Right lobe of liver (tissue), 6 donors: ENCODE measurements at regions not wholly inside any gene's neighbourhood (a gene's known extent, or its start where the extent isn't known, plus 50 kb on each side); places are given as distances from the start of the nearest gene placed in this dataset.

Source experiments
- ATAC-seq, 4 donors: fragments of 200-7000 bp; cut with Tn5 transposase; one replicate each; pipeline ENCODE4 v1.9.1; 2020; ENCODE audit warnings: mild to moderate bottlenecking in 4 of 4, moderate library complexity in 4 of 4
- DNase-seq, 3 donors: peaks; one replicate each; pipeline ENCODE4 v3.0.0-alpha.2; 2020
- H3K27ac ChIP-seq, 3 donors: fragments of 200-600 bp; one replicate each; pipeline ENCODE4 v1.8.0; 2022
- H3K27me3 ChIP-seq, 2 donors: fragments of 200-600 bp; one replicate each; pipeline ENCODE4 v1.8.0; 2022
- H3K36me3 ChIP-seq, 4 donors: fragments of 200-600 bp; sonication (generic) in 1 of 4; one replicate each; pipeline versions ENCODE4 v1.5.1 to v1.8.0; 2017 to 2022; ENCODE audit warnings: control low read depth in 1 of 4
- H3K4me1 ChIP-seq, 4 donors: fragments of 200-600 bp; sonication (generic) in 1 of 4; one replicate each; pipeline versions ENCODE4 v1.5.1 to v1.8.0; 2017 to 2022; ENCODE audit warnings: control low read depth in 1 of 4
- H3K4me3 ChIP-seq, 3 donors: fragments of 200-600 bp; one replicate each; pipeline ENCODE4 v1.8.0; 2022
- H3K9me3 ChIP-seq, 4 donors: fragments of 200-600 bp; sonication (generic) in 1 of 4; one replicate each; pipeline versions ENCODE4 v1.5.1 to v1.8.0; 2017 to 2022; ENCODE audit warnings: control low read depth in 1 of 4
- CTCF ChIP-seq, 4 donors: fragments of 200-600 bp in 3 of 4; fragments of 450-650 bp in 1 of 4; IDR thresholded peaks; one replicate each; pipeline versions ENCODE4 v1.5.1 to v1.8.0; 2016 to 2022; ENCODE audit warnings: antibody characterized with exemption in 4 of 4, mild to moderate bottlenecking in 2 of 4
- POLR2A ChIP-seq: fragments of 450-650 bp; IDR thresholded peaks from one replicate; pipeline ENCODE4 v1.6.1; 2017; ENCODE audit warnings: antibody characterized with exemption, mild to moderate bottlenecking
- WGBS: methylation state at CpG from one replicate; pipeline ENCODE4 v1.1.6; 2018; ENCODE audit warnings: low coverage, low lambda C conversion rate; ENCODE audit not compliant: insufficient coverage; ENCODE audit errors: missing lambda C conversion rate; 5-methylcytosine and 5-hydroxymethylcytosine counted together
- intact Hi-C, 2 donors: fragments of 100-400 bp; cut with DNase I; formaldehyde crosslinking; loops; one replicate each; pipeline versions ENCODE4 v1.11.2 to v1.14.1; 2022
- donor health status: DM: no; HTN: yes; CAD: no.
- donor health status: DM: no; HTN: no; CAD: no.
- donor health status: DM: no; HTN: no; CAD: no.
- donor health status: DM: no; HTN: yes; CAD: no.
- donor health status: DM: no; HTN: yes; CAD: no.

GRCh38 chr5:174571662-174572397 is 152.6 kb upstream of the MSX2 start:
- WGBS: 30% methylated on average over 7 of the region's 7 CpGs
- peak in 2 of 4 donors; percentile 6 to 12 for TF ChIP-seq CTCF (IDR thresholded peaks at IDR 0.05)
- no peak for TF ChIP-seq POLR2A
- Histone ChIP-seq H3K9me3 (no peaks in the 10 kb centered on the region), H3K4me3 (no peak overlapping the region), H3K36me3 (no peaks in the 10 kb centered on the region), H3K27me3 (no peaks in the 10 kb centered on the region), H3K27ac (no peak overlapping the region), H3K4me1 (no peaks in the 10 kb centered on the region)
- peak in 1 of 3 donors; percentile 42 for DNase-seq
- peak; percentile 59 to 89 (median 64) for ATAC-seq
- intact Hi-C loops: no loop called here

- 46% methylated on average over 6 of the region's 9 CpGs for WGBS
- Histone ChIP-seq H3K4me3 (no peak overlapping the region), H3K27me3 (no peaks in the 10 kb centered on the region), H3K4me1 (no peaks in the 10 kb centered on the region), H3K9me3 (no peaks in the 10 kb centered on the region), H3K36me3 (no peaks in the 10 kb centered on the region), H3K27ac (no peak overlapping the region)
- ATAC-seq (no peak), DNase-seq (no peak)
- intact Hi-C loops: no loop called here
- TF ChIP-seq CTCF (IDR thresholded peaks at IDR 0.05) (no peak), POLR2A (no peak)
Observed at GRCh38 chr5:174572591-174572990, 151.8 kb upstream of the MSX2 start.

- no peaks in the 10 kb centered on the region for H3K4me1 ChIP-seq
- ATAC-seq: no peak
- H3K27ac ChIP-seq: no peak overlapping the region
- no peak for DNase-seq
- 54% methylated on average over 14 of the region's 14 CpGs for WGBS
- no peak for TF ChIP-seq CTCF (IDR thresholded peaks at IDR 0.05)
- no peak for TF ChIP-seq POLR2A
- no peaks in the 10 kb centered on the region for H3K9me3 ChIP-seq
- no peaks in the 10 kb centered on the region for H3K36me3 ChIP-seq
- no peak overlapping the region for H3K4me3 ChIP-seq
- no peaks in the 10 kb centered on the region for H3K27me3 ChIP-seq
- intact Hi-C loops: no loop called here
Observed at GRCh38 chr5:174573221-174573994, 151.0 kb upstream of the MSX2 start.

- WGBS: 51% methylated on average over 2 of the region's 2 CpGs
- no peaks in the 10 kb centered on the region for H3K9me3 ChIP-seq
- H3K4me1 ChIP-seq: no peaks in the 10 kb centered on the region
- intact Hi-C loops: no loop called here
- H3K27ac ChIP-seq: no peak overlapping the region
- DNase-seq (no peak), ATAC-seq (no peak)
- H3K36me3 ChIP-seq: no peaks in the 10 kb centered on the region
- TF ChIP-seq CTCF (IDR thresholded peaks at IDR 0.05): no peak
- no peak for TF ChIP-seq POLR2A
- H3K4me3 ChIP-seq: no peak overlapping the region
- H3K27me3 ChIP-seq: no peaks in the 10 kb centered on the region
Observed at GRCh38 chr5:174575043-174575442, 149.3 kb upstream of the MSX2 start.
